Anterior cingulate cortex (tissue), 58 donors: ENCODE measurements at regions not wholly inside any gene's neighbourhood (a gene's known extent, or its start where the extent isn't known, plus 50 kb on each side); places are given as distances from the start of the nearest gene placed in this dataset.

Source experiments
- DNase-seq, 58 donors: peaks; one replicate each; lab custom pipeline; 2025; lab: John Stamatoyannopoulos, UW

DNA sequence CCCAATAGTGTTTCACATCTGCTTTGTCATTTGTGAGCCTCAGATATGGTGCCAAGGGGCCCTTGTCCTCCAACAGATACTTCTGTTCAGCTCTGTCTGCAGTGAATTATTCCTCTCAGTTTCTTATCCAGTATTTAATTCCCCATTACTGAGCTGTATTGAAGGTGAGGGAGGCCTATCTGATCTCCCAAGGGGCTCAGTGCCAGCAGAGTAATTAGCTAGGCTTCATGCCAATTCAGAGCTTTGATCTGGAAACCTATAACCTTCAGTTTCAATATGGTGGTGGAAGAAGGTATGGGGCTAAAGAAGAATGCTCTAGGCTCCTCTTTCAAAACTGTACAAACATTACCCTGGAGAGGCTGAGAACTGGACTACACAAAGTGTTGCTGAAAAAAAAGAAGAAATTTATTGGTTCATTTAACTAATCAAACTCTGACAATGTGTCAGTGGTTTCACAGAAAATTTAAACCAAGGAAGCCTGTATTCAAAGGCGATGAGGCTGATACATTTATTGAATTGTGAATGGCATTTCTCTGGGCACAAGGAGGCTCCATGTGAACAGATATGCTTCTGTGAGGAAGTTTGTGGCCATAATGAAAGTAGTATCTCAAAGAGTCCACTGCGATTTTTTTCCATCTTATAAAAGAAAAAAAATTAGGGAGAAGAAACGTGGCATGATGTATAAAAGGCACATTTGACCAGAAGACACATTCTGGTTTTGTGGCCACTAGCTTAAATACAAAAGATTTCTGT is 397.8 kb downstream of the TLE4 start:
- no peak for DNase-seq

DNA sequence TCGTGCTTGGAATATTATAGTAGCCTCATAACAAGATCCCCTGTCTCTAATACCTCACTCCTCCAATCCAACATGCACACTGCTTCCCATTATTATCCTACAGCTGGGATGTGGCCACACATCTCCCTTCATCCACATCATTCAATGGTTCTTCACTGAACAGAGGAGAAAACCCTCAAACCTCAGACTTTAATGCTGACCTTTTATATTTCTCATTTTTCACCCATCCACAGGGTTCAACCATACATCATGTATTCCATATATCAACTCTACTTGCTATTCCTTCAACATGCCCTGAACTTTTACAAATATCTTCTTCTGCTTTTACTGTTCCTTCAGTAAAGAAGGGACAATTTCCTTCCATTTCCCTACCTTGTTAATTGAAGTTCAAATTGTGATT is 396.8 kb downstream of the TLE4 start:
- no peak for DNase-seq

DNA sequence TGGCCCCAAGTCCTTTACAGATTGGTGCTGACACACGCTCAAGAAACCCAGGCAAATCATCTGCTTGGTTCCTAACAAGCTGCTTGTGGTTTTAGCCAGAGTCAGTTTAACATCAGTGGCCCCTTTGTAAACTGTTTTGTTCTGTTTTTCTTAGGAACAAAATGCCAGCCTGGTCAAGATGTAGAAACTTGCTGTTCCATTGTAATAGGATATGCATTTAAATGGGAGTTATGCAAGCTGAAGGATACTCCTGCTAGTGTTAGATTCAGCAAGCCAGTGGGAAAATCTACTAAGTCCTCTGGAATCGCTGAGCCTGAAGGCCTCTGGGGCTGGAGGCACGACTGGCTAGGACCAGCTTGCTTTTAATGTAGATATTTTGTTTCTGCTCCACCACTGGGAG is 391.1 kb downstream of the TLE4 start:
- no peak for DNase-seq

DNA sequence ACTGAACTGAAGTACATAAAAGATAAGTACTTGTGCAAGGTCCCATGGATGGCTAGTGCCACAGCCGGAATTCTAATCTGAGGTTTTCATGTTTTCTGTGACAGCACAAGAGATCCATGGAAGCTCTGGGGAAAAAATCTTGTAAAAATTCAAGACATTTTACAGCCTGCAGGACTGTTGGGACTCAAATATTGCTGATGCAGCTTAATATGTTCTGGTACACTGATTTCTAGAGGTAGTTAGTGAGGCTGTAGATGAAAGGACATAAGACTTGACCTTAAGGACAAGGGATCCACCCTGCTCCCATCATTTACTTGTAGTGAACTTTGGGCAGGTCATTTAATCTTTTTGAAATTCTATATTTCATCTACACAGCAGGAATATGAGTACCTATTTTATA is 390.4 kb downstream of the TLE4 start:
- DNase-seq, result no peak

DNA sequence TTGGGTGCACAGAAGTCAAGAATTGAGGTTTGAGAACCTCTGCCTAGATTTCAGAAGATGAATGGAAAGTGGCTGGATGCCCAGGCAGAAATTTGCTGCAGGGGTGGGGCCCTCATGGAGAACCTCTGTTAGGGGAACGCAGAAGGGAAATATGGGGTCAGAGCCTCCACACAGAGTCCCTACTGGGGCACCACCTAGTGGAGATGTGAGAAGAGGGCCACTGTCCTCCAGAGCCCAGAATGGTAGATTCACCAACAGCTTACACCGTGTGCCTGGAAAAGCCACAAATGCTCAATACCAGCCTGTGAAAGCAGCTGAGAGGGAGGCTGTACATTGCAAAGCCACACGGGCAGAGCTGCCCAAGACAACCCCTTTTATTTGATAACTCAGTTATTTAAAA is 383.5 kb downstream of the TLE4 start:
- no peak for DNase-seq

- DNase-seq, result no peak
Measured at GRCh38 chr9:79953908-79954307, 382.1 kb downstream of the TLE4 start.

- no peak for DNase-seq
Measured at GRCh38 chr9:79952401-79952800, 380.6 kb downstream of the TLE4 start.

- DNase-seq, result peak in 4 of 58 donors; percentile 4 to 7 (median 4)
Measured at GRCh38 chr9:79946712-79947111, 374.9 kb downstream of the TLE4 start.

- DNase-seq, result no peak
Measured at GRCh38 chr9:79945495-79945894, 373.7 kb downstream of the TLE4 start.

DNA sequence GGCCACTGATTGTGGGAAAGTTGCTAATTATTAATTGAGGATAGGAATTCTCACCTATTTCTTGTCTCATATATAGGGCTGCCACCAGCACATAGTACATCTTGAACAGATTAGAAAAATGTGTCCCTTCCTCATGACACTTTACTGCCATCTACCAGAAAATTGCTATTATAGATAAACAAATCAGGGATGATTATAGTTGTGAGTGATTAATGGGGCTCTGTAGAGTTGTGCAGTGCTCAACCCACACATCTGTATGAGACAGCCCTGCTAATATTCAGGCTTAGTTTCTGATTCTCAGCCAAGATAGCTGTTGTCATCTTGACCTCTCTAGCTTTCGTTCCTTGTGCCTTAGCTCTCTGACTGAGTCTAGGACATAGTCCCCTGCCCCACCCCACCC is 373.3 kb downstream of the TLE4 start:
- DNase-seq, result no peak

GRCh38 chr9:79940919-79941318 is 369.2 kb downstream of the TLE4 start:
- DNase-seq, result no peak

- DNase-seq, result peak in 19 of 58 donors; percentile 0 to 38 (median 6)
Measured at GRCh38 chr9:79939819-79940218, 368.1 kb downstream of the TLE4 start.

DNA sequence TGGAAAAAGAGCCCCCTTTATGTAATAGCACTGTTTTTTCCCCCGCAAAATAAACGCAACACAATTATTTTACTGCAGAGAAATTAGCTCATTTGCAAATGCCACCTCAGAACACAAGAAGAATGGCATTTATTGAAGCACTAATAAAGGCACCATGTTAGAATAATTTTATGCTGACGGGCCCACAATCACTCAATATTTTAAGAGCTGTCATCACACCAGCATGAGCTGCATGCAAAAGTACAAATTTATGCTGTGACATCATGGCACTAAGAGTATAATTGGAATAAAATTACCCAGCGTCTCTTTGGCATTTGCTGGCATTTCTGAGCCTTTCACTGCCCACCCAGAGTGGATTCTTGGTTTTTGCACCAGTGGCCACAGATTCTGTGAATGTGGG is 364.6 kb downstream of the TLE4 start:
- DNase-seq, result no peak

DNA sequence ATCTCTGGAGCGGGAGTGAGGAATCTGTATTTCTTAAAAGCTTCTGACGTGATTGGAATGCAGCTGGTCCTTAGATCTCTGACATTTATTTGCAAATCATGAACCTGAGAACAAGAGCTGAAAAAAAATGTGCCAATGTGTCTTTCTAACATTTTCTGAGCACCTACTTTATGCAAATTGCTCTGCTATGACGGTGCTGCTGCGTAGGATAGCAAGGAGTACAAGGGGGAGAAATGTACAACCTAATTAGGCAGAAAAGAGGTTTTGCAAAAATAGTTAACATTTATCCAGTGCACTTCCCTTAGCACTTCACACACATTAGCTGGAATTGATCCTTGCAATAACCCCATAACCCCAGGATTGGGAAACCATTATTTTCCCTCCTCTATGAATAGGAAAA is 357.5 kb downstream of the TLE4 start:
- DNase-seq, result no peak

DNA sequence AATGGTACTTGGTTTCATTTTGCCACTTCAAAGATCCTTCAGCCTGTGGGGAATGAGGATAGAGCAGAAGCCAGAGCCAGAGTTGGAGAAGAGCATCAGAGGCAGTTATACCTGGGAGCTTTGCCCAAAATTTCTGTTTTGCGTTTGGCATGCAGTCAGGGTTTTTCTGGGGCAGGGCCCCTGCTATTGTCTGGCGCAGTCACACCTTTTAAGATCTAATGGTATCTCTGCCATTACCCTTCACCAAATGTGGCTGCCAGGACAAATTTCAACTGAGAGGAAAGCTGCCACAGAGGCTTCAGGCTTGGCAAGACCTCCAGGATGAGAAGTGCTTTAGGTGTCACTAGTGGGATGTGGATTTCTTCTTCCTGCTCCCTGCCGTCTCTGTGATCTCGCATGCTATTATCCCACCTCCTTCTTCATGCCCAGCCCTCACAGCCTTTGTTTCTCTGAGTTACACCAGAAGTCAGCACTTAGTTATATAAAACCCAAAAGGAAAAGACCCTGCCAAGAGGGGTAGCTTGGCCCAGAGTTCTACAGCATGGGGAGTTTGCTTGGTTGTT is 357.0 kb downstream of the TLE4 start:
- no peak for DNase-seq

GRCh38 chr9:79925326-79925725 is 353.6 kb downstream of the TLE4 start:
- DNase-seq, result no peak

- DNase-seq, result no peak
Measured at GRCh38 chr9:79924836-79925235, 353.1 kb downstream of the TLE4 start.

DNA sequence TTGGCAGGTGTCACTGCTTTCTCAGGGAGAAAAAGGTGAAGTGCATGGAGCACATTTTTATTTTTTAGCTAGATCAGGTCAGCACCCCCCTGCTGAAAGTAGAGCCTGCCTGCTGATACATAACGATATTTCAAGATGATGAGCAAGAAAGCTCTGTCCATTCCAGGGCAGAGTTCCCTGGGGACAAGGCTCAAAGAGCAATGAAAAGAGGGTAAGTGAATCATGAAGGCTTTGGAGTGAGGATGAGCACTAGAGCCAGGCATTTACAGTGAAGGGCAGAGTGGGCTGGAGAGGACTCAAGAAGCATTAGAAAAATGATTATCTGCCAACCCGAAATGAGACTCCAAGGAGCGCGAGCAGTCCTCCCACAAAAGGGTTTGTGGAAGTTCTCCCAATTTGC is 345.7 kb downstream of the TLE4 start:
- DNase-seq, result no peak

GRCh38 chr9:79913867-79914266 is 342.1 kb downstream of the TLE4 start:
- DNase-seq, result no peak

- peak in 1 of 58 donors; percentile 1 for DNase-seq
Measured at GRCh38 chr9:79912318-79913070, 340.7 kb downstream of the TLE4 start.

GRCh38 chr9:79911724-79912123 is 340.0 kb downstream of the TLE4 start:
- no peak for DNase-seq
